Activated naive CD8-positive, alpha-beta T cell treated with anti-CD3 and anti-CD28 coated beads, Interleukin-2, amount 10 ng/mL, durations not matched to agents 7 days and 5 days (primary cell): ENCODE measurements at regions not wholly inside any gene's neighbourhood (a gene's known extent, or its start where the extent isn't known, plus 50 kb on each side); places are given as distances from the start of the nearest gene placed in this dataset.

Experiments
- ATAC-seq: fragments of 150-1000 bp; cut with Tn5 transposase; one replicate; pipeline ENCODE4 v1.10.0; 2021; ENCODE audit warnings: low read depth, moderate library complexity
- POLR2A ChIA-PET: fragments of 350-600 bp; sonication (Branson Sonifier 250); formaldehyde crosslinking; loops from one replicate; lab custom pipeline; 2021; ENCODE audit warnings: antibody characterized with exemption; lab: Charles Lee
- DNase-seq: peaks from one replicate; pipeline ENCODE4 v3.0.0; 2021
- H3K27ac Mint-ChIP-seq: one replicate; pipeline ENCODE4 v1.8.0; 2022; ENCODE audit warnings: mild to moderate bottlenecking, mixed read lengths
- H3K27me3 Mint-ChIP-seq: one replicate; pipeline ENCODE4 v1.8.0; 2022; ENCODE audit warnings: mild to moderate bottlenecking, moderate library complexity, mixed read lengths
- H3K36me3 Mint-ChIP-seq: one replicate; pipeline ENCODE4 v1.8.0; 2021; ENCODE audit warnings: mild to moderate bottlenecking, mixed read lengths
- H3K4me1 Mint-ChIP-seq: one replicate; pipeline ENCODE4 v1.8.0; 2021; ENCODE audit warnings: mixed read lengths
- H3K4me3 Mint-ChIP-seq: one replicate; pipeline ENCODE4 v1.8.0; 2022; ENCODE audit warnings: mild to moderate bottlenecking, moderate library complexity, mixed read lengths
- H3K9me3 Mint-ChIP-seq: one replicate; pipeline ENCODE4 v1.8.0; 2021; ENCODE audit warnings: mixed read lengths

DNA sequence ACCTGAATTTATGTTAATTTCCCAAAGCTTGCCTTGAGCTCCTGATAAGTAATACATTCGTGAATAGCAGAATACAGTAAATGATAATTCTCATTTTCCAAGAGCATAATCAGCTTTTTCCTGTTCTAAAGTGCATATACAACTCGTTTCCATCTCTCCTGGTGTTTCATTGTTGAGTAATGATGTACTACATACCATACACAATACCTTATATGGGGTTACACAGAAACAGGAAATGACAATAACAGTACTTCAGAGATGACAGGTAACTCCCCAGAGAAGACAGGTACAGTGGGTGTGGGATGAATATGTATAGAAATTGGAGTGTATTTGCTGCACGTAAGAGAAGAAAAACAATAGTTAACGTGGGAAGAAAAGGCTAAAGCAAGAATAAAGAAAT lies 287.1 kb downstream of the TENT4A start:
- DNase-seq (no peak), ATAC-seq (no peak)
- Mint-ChIP-seq H3K27ac (no peak overlapping the region), H3K9me3 (no peaks in the 10 kb centered on the region), H3K36me3 (no peaks in the 10 kb centered on the region), H3K27me3 (no peaks in the 10 kb centered on the region), H3K4me3 (no peak overlapping the region), H3K4me1 (no peaks in the 10 kb centered on the region)
- POLR2A ChIA-PET: no interaction called here

DNA sequence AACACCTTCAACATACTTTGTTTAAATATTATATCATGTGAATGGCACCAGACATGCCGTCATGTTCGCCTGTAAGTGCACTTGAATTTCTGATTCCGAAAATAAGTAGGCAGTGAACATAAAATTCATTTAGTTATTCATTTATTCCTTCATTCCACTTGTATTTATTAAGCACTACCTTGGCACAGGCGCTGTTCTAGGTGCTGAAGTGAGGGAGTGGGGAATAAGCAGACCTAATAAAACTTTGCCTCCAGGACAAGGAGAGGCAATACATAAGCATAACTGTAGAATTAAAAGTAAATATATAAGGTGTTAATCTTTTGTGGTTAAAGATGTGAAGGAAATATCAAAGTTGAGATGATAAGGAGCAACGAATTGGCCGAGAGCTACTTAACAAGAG lies 297.4 kb downstream of the TENT4A start:
- no peaks in the 10 kb centered on the region for H3K4me1 Mint-ChIP-seq
- no peak for ATAC-seq
- H3K27me3 Mint-ChIP-seq: no peaks in the 10 kb centered on the region
- H3K36me3 Mint-ChIP-seq: no peaks in the 10 kb centered on the region
- no peak overlapping the region for H3K4me3 Mint-ChIP-seq
- no peak overlapping the region for H3K27ac Mint-ChIP-seq
- POLR2A ChIA-PET: no interaction called here
- no peaks in the 10 kb centered on the region for H3K9me3 Mint-ChIP-seq
- DNase-seq: no peak

DNA sequence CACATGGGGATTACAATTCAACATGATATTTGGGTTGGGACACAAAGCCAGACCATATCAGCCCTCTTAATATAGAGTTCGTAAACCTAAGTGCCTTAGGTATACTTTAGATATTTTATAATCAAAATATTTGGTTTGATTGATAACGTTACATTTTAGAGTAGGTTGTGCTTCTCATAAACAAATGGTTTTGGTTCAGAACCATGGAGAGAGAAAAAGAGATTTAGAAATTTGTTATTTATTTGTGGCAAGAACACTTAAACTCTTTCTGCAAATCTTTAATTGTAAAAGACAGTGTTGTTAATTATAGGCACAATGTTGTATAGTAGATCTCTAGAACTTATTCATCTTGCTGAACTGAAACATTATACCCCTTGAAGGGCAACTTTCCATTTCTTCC lies 298.8 kb downstream of the TENT4A start:
- POLR2A ChIA-PET: no interaction called here

DNA sequence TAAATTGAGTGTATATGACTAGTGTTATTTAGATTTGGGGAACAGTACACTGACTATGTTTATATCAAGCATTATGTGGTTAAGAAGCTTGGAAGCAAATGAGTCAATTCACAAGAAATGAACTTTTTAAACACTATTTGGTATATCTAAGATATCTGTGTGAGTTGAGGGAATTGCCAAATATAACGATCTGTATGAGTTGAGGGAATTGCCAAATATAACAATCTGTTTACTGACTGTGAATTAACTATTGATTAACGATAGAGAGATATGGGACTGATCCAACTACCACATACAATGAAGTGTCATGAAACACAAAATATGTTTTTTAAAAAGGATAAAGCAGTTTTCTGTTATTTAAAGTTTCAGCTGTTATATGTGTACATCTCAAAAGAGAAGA lies 301.4 kb downstream of the TENT4A start:
- DNase-seq (no peak), ATAC-seq (no peak)
- H3K4me1 Mint-ChIP-seq: no peaks in the 10 kb centered on the region
- POLR2A ChIA-PET: no interaction called here
- H3K9me3 Mint-ChIP-seq: peaks cover 2% of the 10 kb centered on the region
- no peak overlapping the region for H3K4me3 Mint-ChIP-seq
- H3K27me3 Mint-ChIP-seq: no peaks in the 10 kb centered on the region
- no peak overlapping the region for H3K27ac Mint-ChIP-seq
- no peaks in the 10 kb centered on the region for H3K36me3 Mint-ChIP-seq

More for the DNA sequence above, 298.8 kb downstream of the TENT4A start:
- Mint-ChIP-seq H3K27ac (no peak overlapping the region), H3K27me3 (no peaks in the 10 kb centered on the region), H3K4me3 (no peak overlapping the region), H3K36me3 (no peaks in the 10 kb centered on the region), H3K9me3 (peaks cover 2% of the 10 kb centered on the region), H3K4me1 (no peaks in the 10 kb centered on the region)
- DNase-seq (no peak), ATAC-seq (no peak)

DNA sequence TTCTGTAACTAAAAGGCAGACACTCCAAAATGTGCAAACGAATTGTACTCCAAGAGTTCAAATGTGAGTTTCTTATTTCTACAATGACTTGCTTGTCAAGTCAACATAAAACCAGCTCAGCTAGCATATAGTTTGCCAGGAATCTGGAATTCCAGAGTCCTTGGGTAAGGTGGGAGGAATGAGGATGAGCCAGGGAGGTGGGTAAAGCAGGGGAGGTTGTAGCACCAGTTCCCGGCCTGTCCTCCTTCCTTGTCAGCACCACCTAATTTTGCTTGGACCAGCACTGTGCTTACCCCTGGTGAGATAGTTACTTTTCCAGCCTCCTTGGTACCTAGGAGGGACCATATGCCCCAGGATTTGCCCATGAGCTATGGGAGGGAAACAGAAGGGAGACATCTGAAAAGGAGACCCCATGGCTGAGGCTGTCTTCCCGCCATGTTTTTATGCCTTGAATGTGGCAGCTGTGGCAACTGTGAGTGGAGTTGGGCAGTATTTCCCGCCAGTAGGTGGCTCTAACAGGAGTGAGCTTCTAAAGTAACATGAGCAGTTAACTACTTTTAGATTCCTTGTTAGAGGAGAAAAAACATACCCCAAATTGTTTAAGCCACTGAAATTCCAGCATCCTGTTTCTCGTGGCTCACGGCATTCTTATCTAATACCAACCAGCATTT lies 302.5 kb downstream of the TENT4A start:
- no peak for ATAC-seq
- DNase-seq: no peak
- no peaks in the 10 kb centered on the region for H3K36me3 Mint-ChIP-seq
- POLR2A ChIA-PET: no interaction called here
- no peak overlapping the region for H3K4me3 Mint-ChIP-seq
- H3K27ac Mint-ChIP-seq: no peak overlapping the region
- H3K9me3 Mint-ChIP-seq: peaks cover 8% of the 10 kb centered on the region
- no peaks in the 10 kb centered on the region for H3K27me3 Mint-ChIP-seq
- no peaks in the 10 kb centered on the region for H3K4me1 Mint-ChIP-seq

DNA sequence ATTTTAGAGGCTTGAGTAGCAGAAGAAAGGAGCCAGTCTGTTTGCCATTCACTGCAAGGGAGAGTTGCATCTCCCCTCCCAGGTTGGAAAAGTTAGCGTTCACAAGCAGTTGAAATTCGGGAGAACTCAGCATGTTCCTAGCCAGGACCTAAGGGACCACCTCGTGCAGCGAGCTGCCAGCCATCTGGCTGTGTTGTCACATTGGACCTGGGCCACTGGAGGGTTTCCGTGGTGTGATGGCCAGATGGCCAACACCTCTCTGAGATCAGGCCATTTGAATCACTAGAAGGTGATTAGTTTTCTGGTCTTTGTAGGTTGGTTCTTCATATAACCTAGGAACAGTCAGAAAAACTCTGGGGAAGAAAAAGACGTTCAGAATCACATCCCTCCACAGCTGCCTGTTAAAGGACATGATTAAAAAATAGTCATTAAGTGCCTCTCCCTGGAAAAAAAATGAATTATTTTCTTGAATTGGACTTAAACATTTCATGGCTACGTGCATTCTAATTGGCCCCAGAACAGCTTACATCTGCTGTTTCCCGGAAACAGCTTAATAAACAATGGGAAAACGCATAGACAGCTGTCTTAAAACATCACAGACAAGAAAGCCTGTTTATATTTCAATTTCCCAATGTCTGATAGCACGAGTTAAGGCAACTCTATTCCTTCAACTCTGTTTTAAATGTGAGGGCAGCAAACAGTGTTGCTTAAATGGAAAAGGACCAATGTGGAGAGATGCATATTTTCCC lies 303.9 kb downstream of the TENT4A start:
- Mint-ChIP-seq H3K9me3 (peaks cover 13% of the 10 kb centered on the region), H3K27me3 (no peaks in the 10 kb centered on the region), H3K36me3 (no peaks in the 10 kb centered on the region), H3K27ac (no peak overlapping the region), H3K4me1 (no peaks in the 10 kb centered on the region), H3K4me3 (no peak overlapping the region)
- DNase-seq: no peak
- no peak for ATAC-seq
- POLR2A ChIA-PET: no interaction called here

DNA sequence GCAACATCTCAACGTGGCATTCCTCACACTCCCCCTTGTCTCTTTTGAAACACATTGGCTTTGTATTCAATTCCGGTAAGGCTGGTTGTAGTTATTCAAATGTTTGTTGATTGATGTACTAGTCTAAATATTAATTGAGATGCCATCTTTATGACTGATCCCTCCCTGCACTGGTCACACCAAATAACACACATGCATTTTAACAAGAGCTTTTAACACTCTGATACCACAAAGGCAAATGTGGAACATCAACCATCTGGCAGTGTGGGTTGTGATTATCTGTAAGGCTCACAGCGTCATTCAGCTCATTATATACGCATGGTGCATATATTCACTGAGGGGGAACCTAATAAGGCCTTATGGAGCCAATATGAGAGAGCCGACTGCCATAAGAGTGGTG lies 305.0 kb downstream of the TENT4A start:
- Mint-ChIP-seq H3K4me3 (no peak overlapping the region), H3K36me3 (no peaks in the 10 kb centered on the region), H3K9me3 (peaks cover 15% of the 10 kb centered on the region), H3K27ac (no peak overlapping the region), H3K27me3 (no peaks in the 10 kb centered on the region), H3K4me1 (no peaks in the 10 kb centered on the region)
- ATAC-seq (no peak), DNase-seq (no peak)
- POLR2A ChIA-PET: no interaction called here

DNA sequence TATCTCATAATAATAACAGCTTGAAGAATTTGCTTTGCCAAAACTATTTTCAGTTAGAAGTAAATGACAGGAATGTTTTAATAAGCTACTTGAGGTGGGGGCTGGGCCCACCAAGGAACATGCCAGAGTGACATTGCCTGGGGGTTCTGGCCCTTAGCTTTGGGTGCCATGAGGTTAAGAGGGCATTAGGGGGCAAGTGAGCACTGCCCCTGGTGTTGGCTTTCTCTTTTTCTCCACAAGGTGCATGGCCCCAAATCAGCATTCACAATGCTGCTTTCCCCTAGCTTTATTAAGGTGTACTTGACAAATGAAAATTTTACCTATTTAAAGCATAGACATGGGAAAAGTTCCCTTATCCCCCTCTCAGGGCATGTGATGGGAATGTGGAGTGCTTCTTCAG lies 305.4 kb downstream of the TENT4A start:
- no peak overlapping the region for H3K27ac Mint-ChIP-seq
- no peaks in the 10 kb centered on the region for H3K4me1 Mint-ChIP-seq
- H3K9me3 Mint-ChIP-seq: peaks cover 15% of the 10 kb centered on the region
- no peak overlapping the region for H3K4me3 Mint-ChIP-seq
- POLR2A ChIA-PET: no interaction called here
- no peaks in the 10 kb centered on the region for H3K36me3 Mint-ChIP-seq
- DNase-seq (no peak), ATAC-seq (no peak)
- H3K27me3 Mint-ChIP-seq: no peaks in the 10 kb centered on the region

DNA sequence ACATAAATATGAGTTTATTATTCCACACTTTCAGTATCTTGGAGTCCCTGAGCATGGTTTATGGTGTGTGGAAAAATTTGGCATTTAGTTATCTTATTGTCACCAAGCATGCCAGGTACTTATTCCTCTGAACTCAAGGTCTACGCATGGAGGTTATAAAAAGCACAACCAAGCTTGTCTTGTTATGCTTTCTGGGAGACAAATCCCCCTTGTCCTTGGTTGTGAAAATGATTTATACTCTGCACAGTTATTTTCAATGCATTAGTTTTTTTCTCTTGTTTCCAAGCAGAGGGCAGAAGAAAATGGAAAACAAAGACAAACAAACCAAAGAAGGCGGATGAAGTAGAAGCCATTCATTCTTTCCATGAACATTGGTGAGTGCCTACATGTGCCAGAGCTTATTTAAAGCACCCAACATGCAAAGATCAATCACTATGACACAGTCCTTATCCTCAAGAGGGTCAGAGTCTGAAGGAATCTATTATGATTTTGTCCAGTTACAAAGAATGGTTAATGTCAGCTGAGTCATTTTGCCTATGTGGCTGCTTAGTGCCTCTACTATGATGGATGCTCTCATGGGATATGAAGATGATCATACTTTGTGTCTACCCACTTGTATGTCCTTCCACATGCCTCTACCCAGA lies 323.1 kb downstream of the TENT4A start:
- Mint-ChIP-seq H3K27me3 (no peaks in the 10 kb centered on the region), H3K4me3 (no peak overlapping the region), H3K27ac (no peak overlapping the region), H3K9me3 (peaks cover 1% of the 10 kb centered on the region), H3K36me3 (no peaks in the 10 kb centered on the region), H3K4me1 (no peaks in the 10 kb centered on the region)
- POLR2A ChIA-PET: no interaction called here
- DNase-seq: no peak
- no peak for ATAC-seq

DNA sequence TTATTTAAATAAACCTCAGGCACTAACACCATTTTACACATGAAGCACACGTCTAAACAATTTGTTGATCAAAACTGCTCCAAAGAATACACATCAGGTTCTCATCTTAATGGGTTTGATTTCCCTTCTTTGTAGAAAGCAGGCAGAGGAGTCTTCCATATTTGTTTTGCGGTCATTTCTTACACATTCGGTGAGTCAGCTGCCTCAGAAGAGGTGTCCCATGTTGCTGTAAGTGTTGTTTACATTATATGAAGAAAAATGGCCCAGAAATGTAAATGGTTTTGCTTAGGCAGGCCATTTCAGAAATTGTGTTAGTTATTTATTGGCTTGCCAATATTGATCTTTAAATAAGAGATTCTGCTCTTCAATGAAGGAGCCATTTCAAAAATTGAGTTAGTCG lies 325.8 kb downstream of the TENT4A start:
- no peak overlapping the region for H3K4me3 Mint-ChIP-seq
- H3K27ac Mint-ChIP-seq: no peak overlapping the region
- no peaks in the 10 kb centered on the region for H3K4me1 Mint-ChIP-seq
- H3K36me3 Mint-ChIP-seq: no peaks in the 10 kb centered on the region
- no peaks in the 10 kb centered on the region for H3K27me3 Mint-ChIP-seq
- no peak for DNase-seq
- H3K9me3 Mint-ChIP-seq: peaks cover 1% of the 10 kb centered on the region
- POLR2A ChIA-PET: no interaction called here
- no peak for ATAC-seq

DNA sequence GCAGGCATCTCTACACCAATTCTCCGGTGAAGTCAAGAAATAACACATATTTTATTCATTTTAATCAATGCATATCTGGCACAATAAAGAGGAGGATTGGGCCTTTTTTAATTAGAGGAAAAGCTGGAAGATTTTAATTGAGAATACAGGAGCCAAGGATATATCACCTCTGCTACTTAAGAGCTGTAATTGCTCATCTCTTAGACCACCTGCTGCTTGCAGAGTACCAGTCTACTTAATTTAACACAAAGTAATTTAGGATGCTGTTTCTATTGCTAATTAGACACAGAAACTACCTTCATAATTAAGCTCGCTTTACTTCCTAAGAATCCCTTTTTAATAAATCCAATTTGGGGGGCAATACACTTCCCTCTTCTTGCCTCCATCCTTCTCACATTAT lies 326.9 kb downstream of the TENT4A start:
- H3K27ac Mint-ChIP-seq: no peak overlapping the region
- DNase-seq (no peak), ATAC-seq (no peak)
- H3K9me3 Mint-ChIP-seq: peaks cover 1% of the 10 kb centered on the region
- POLR2A ChIA-PET: no interaction called here
- H3K4me1 Mint-ChIP-seq: no peaks in the 10 kb centered on the region
- no peak overlapping the region for H3K4me3 Mint-ChIP-seq
- H3K36me3 Mint-ChIP-seq: no peaks in the 10 kb centered on the region
- peaks cover 3% of the 10 kb centered on the region for H3K27me3 Mint-ChIP-seq

DNA sequence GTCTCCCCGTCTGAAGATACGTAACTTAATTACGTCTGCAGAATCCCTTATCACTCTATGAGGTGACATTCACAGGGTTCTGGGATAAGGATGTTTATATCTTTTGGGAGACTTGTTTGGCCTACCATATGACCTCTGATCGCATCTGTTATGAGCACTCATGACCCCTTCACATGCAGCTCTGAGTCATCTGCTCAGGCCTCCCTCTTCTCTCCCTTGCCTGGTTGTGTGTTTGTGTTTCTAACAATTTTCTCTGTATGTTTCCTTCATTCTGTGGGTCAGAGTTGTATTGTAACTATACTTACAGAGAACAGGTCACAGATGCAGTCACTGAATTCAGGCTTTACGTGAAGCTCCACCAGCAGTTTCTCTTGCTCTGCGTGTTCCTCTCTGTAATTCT lies 330.6 kb downstream of the TENT4A start:
- Mint-ChIP-seq H3K27me3 (peaks cover 3% of the 10 kb centered on the region), H3K9me3 (peaks cover 1% of the 10 kb centered on the region), H3K4me3 (no peak overlapping the region), H3K27ac (no peak overlapping the region), H3K4me1 (no peaks in the 10 kb centered on the region), H3K36me3 (no peaks in the 10 kb centered on the region)
- DNase-seq: no peak
- POLR2A ChIA-PET: no interaction called here
- ATAC-seq: no peak

DNA sequence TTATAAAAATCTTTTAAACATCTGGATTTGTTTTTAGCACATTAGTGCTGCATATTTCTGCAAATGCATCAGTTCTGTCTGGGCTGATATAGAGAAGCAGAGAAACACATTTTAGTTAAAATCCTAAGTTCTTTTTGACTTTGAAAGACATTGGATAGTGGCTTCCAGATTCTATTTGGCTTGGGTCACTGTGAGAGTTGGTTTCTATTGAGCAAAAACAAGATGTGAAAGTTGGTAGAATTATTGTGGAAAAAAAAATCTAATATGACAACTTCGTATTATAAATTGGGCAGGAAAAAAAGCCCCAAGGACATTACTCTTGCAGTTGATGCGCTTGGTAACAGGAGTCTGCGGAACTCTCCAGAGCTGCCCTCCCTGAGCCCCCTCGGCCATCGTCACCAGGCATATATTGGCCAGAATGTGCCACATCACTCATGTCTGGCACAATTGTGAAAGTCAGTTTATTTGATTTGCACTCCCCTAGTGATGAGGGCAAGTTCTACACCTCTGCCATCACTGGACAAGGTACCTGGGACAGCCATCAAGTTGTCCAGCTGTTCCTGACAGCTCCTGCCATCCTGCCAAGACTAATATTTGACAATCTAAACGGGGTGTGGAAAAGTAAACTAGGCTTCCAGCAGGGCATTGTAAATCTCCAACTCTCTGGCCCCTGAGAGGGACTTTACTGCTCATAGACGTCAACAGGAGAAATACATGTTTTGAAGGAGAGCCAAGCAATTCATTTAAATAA lies 334.5 kb downstream of the TENT4A start:
- H3K36me3 Mint-ChIP-seq: no peaks in the 10 kb centered on the region
- H3K4me3 Mint-ChIP-seq: no peak overlapping the region
- H3K27me3 Mint-ChIP-seq: peaks cover 4% of the 10 kb centered on the region
- H3K9me3 Mint-ChIP-seq: no peaks in the 10 kb centered on the region
- DNase-seq (no peak), ATAC-seq (no peak)
- POLR2A ChIA-PET: no interaction called here
- H3K4me1 Mint-ChIP-seq: no peaks in the 10 kb centered on the region
- no peak overlapping the region for H3K27ac Mint-ChIP-seq
